D721Med (cell line): ENCODE measurements at regions not wholly inside any gene's neighbourhood (a gene's known extent, or its start where the extent isn't known, plus 50 kb on each side); places are given as distances from the start of the nearest gene placed in this dataset.
"Not testable (repeated sequence)": the region's sequence is repeated elsewhere in the genome, so short reads cannot be mapped to it uniquely, and the experiment has no call there.

Experiments used
- DNase-seq: peaks from one replicate; pipeline ENCODE4 v3.0.0; 2011; ENCODE audit warnings: low spot score; ENCODE audit not compliant: insufficient read length
- FAIRE-seq: peaks from 2 replicates; lab custom pipeline; 2011; peaks lifted over from hg19 to GRCh38; lab: Jason Lieb, UNC
- CTCF ChIP-seq: IDR thresholded peaks from 2 replicates; pipeline ENCODE4 v1.5.1; 2012; ENCODE audit warnings: mild to moderate bottlenecking, control low read depth; ENCODE audit not compliant: insufficient read depth; ENCODE audit errors: missing control alignments

- FAIRE-seq = no peak
- no peak for DNase-seq
- no peak for TF ChIP-seq CTCF
Observed at GRCh38 chr2:118423776-118424175, 335.5 kb downstream of the INSIG2 start.

GRCh38 chr2:118421648-118422047, 333.4 kb downstream of the INSIG2 start:
- FAIRE-seq (no peak), DNase-seq (no peak)
- no peak for TF ChIP-seq CTCF

DNA sequence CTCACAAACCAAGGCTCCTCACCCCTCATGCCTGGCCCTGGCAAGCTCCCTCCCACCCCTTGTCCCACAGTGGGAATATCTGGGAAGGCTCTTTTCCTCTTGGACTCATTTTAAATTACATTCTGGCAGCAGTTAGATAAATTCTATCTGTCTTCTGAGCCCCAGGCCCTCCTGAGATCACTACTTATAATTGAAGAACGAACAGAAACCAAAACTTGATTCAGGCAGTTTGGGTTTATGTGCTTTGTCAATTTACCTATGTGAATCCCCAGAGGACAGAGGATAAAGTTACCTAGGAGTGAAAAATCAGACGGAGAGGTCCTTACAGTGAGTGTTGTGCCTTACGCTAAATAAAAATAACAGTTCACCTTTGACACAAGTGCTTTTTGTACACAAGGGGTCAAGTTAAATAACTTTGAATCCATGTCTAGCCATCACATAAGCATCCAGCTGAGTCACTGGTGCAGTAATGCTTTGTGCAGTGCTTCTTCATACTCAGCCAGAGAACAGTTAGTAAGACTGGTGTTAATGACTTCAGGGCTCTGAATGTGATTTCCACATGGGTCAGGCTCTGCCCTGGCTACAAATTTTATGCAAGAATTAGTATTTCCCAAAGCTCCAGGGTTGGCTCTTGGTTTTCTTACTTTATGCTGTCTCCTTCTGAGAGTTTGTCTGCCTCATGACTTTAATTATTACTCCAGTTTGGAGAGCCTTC, 329.3 kb downstream of the INSIG2 start:
- no peak for DNase-seq
- no peak for FAIRE-seq
- no peak for TF ChIP-seq CTCF

DNA sequence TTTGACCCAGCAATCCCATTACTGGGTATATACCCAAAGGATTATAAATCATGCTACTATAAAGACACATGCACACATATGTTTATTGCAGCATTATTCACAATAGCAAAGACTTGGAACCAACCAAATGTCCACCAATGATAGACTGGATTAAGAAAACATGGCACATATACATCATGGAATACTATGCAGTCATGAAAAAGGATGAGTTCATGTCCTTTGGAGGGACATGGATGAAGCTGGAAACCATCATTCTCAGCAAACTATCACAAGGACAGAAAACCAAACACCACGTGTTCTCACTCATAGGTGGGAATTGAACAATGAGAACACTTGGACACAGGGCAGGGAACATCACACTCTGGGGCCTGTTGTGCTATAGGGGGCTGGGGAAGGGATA, 326.9 kb downstream of the INSIG2 start:
- not testable (repeated sequence) for FAIRE-seq, DNase-seq

DNA sequence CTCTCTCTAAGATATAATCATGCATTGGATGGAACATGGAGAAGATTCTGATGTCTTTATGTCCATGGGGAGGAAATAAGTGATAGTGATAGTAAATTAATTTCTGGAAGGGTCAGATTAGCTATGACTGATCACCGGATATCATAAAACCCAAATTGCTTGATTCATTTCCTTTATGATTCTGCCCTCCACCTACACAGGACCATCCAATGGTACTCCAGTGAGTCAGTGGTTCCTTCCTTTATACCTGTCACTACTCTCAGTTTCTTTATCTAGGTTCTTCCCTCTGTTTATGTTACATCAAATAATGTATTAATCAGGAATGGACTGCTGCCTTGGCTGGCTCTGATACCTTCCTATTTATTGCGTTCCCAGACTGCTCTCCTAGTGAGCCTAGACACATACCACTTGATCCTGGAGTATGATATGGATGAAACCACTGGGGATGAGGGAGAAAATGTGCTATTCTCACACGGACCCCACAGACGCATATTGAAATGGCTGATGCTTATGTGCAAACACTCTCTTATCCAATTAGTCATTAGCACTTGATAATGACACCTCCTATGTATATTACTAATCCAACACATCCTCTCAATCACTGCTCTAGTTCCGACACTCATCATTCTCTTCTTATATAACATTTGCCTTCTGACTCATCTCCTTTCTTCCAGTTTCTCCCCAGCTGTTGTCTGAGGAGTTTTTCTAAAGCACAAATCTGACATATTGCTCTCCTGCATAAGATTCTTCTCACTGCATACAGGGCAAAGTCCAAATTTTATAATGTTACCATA, 315.6 kb downstream of the INSIG2 start:
- no peak for TF ChIP-seq CTCF
- DNase-seq = no peak
- no peak for FAIRE-seq

GRCh38 chr2:118388771-118389170, 300.5 kb downstream of the INSIG2 start:
- no peak for TF ChIP-seq CTCF
- DNase-seq = no peak
- FAIRE-seq = no peak

DNA sequence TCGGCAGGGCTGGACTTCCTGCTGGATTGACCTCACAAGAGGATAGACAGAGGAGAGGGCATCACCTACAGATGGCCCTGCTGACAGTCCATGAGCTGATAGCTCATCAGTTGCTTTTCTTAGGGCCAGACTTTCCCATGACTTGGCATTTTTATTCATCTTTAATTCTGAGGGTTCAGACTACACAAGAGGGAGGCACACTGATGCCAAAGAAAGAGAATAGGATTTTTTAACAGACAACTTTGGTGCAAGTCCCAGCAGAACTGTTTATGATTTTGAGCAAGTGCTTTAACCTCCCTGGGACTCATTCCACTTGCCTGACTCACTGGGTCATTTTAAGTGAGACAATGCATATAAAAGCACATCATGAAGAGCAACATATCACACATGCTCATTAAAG, 299.2 kb downstream of the INSIG2 start:
- DNase-seq = no peak

More for the DNA sequence above, 299.2 kb downstream of the INSIG2 start:
- TF ChIP-seq CTCF = no peak
- FAIRE-seq = no peak
